ENCODE measurements at regions not wholly inside any gene's neighbourhood (a gene's known extent, or its start where the extent isn't known, plus 50 kb on each side); places are given as distances from the start of the nearest gene placed in this dataset.

- ATAC-seq (no peak), DNase-seq (no peak)
- no peak for TF ChIP-seq CTCF (IDR thresholded peaks at IDR 0.05 in 4 of 5, conservative IDR thresholded peaks at IDR 0.05 in 1 of 5)
- no peak for TF ChIP-seq POLR2A (IDR thresholded peaks at IDR 0.05)
- Histone ChIP-seq H3K4me1 (no peaks in the 10 kb centered on the region), H3K4me3 (no peak overlapping the region), H3K9me3 (no peaks in the 10 kb centered on the region), H3K36me3 (no peaks in the 10 kb centered on the region), H3K27ac (no peak overlapping the region), H3K27me3 (no peaks in the 10 kb centered on the region)
- intact Hi-C loops (cut with DNase I; ENCODE audit: low total_unique reads) (no loop called here), in situ Hi-C loops (cut with MboI; ENCODE audit: low sequenced_read_pairs in 4 of 4) (no loop called here)
These were observed 57.1 kb upstream of the PDSS1 start for GRCh38 chr10:26640391-26640790.

- Histone ChIP-seq H3K9me3 (no peaks in the 10 kb centered on the region), H3K27me3 (no peaks in the 10 kb centered on the region), H3K4me1 (no peaks in the 10 kb centered on the region), H3K27ac (no peak overlapping the region), H3K36me3 (no peaks in the 10 kb centered on the region), H3K4me3 (no peak overlapping the region)
- TF ChIP-seq CTCF (IDR thresholded peaks at IDR 0.05 in 4 of 5, conservative IDR thresholded peaks at IDR 0.05 in 1 of 5) = no peak
- no peak for TF ChIP-seq POLR2A (IDR thresholded peaks at IDR 0.05)
- in situ Hi-C loops (cut with MboI; ENCODE audit: low sequenced_read_pairs in 4 of 4) = no loop called here
- no peak for DNase-seq
- no peak for ATAC-seq
- intact Hi-C loops (cut with DNase I; ENCODE audit: low total_unique reads) = no loop called here
These were observed 54.4 kb upstream of the PDSS1 start for GRCh38 chr10:26642896-26643653.

- DNase-seq (no peak), ATAC-seq (no peak)
- intact Hi-C loops (cut with DNase I; ENCODE audit: low total_unique reads) = no loop called here
- Histone ChIP-seq H3K27me3 (no peaks in the 10 kb centered on the region), H3K9me3 (no peaks in the 10 kb centered on the region), H3K4me1 (no peaks in the 10 kb centered on the region), H3K36me3 (no peaks in the 10 kb centered on the region), H3K4me3 (no peak overlapping the region), H3K27ac (no peak overlapping the region)
- no peak for TF ChIP-seq CTCF (IDR thresholded peaks at IDR 0.05 in 4 of 5, conservative IDR thresholded peaks at IDR 0.05 in 1 of 5)
- no peak for TF ChIP-seq POLR2A (IDR thresholded peaks at IDR 0.05)
- in situ Hi-C loops (cut with MboI; ENCODE audit: low sequenced_read_pairs in 4 of 4) = no loop called here
These were observed 49.8 kb upstream of the PDSS1 start for GRCh38 chr10:26647602-26648244.

Measured in gastrocnemius medialis (tissue), 4 donors.